ENCODE measurements at regions not wholly inside any gene's neighbourhood (a gene's known extent, or its start where the extent isn't known, plus 50 kb on each side); places are given as distances from the start of the nearest gene placed in this dataset.

- no peak for TF ChIP-seq ZNF565 (CRISPR knock-in tag; conservative IDR thresholded peaks at IDR 0.05; ENCODE audit: low read depth)
- TF ChIP-seq ESRRG (CRISPR knock-in tag; IDR thresholded peaks at IDR 0.05) = no peak
- no peak for TF ChIP-seq PATZ1 (CRISPR knock-in tag; IDR thresholded peaks at IDR 0.05; ENCODE audit: borderline replicate concordance)
- TF ChIP-seq ZFP30 (CRISPR knock-in tag; IDR thresholded peaks at IDR 0.05) = no peak
- no peak for TF ChIP-seq OSR1 (CRISPR knock-in tag; IDR thresholded peaks at IDR 0.05)
- TF ChIP-seq ZNF70 (CRISPR knock-in tag; IDR thresholded peaks at IDR 0.05) = no peak
- no peak for TF ChIP-seq TCF4 (CRISPR knock-in tag; IDR thresholded peaks at IDR 0.05; ENCODE audit: borderline replicate concordance)
- TF ChIP-seq ZNF8 (CRISPR knock-in tag; IDR thresholded peaks at IDR 0.05) = no peak
- no peak for TF ChIP-seq ISL1 (CRISPR knock-in tag; IDR thresholded peaks at IDR 0.05)
- no peak for TF ChIP-seq CREB5 (CRISPR knock-in tag; IDR thresholded peaks at IDR 0.05; ENCODE audit: low read depth)
- no peak for ATAC-seq
Measured at GRCh38 chr16:79748629-79749028, 148.1 kb upstream of the MAF start.

- no peak for ATAC-seq
- TF ChIP-seq ZNF8 (CRISPR knock-in tag; IDR thresholded peaks at IDR 0.05) (no peak), CSRNP3 (CRISPR knock-in tag; IDR thresholded peaks at IDR 0.05) (no peak), TSHZ2 (CRISPR knock-in tag; IDR thresholded peaks at IDR 0.05) (no peak), CSDC2 (CRISPR knock-in tag; IDR thresholded peaks at IDR 0.05) (no peak), TCF4 (CRISPR knock-in tag; IDR thresholded peaks at IDR 0.05; ENCODE audit: borderline replicate concordance) (no peak), ESRRG (CRISPR knock-in tag; IDR thresholded peaks at IDR 0.05) (no peak), BACH2 (CRISPR knock-in tag; IDR thresholded peaks at IDR 0.05; ENCODE audit: borderline replicate concordance) (no peak), GLIS3 (CRISPR knock-in tag; IDR thresholded peaks at IDR 0.05) (no peak), ARNTL (CRISPR knock-in tag; IDR thresholded peaks at IDR 0.05; ENCODE audit: borderline replicate concordance, low read depth) (no peak), POU6F1 (CRISPR knock-in tag; IDR thresholded peaks at IDR 0.05; ENCODE audit: borderline replicate concordance, low read depth) (no peak), ISL1 (CRISPR knock-in tag; IDR thresholded peaks at IDR 0.05) (no peak)
Measured at GRCh38 chr16:79747688-79748087, 147.2 kb upstream of the MAF start.

GRCh38 chr16:79740252-79740651, 139.7 kb upstream of the MAF start:
- no peak for ATAC-seq
- TF ChIP-seq CSRNP3 (CRISPR knock-in tag; IDR thresholded peaks at IDR 0.05) = no peak
- no peak for TF ChIP-seq CSDC2 (CRISPR knock-in tag; IDR thresholded peaks at IDR 0.05)
- no peak for TF ChIP-seq TOX (CRISPR knock-in tag; IDR thresholded peaks at IDR 0.05; ENCODE audit: borderline replicate concordance)
- TF ChIP-seq ZFP30 (CRISPR knock-in tag; IDR thresholded peaks at IDR 0.05) = no peak
- TF ChIP-seq ISL1 (CRISPR knock-in tag; IDR thresholded peaks at IDR 0.05) = no peak
- TF ChIP-seq ZNF8 (CRISPR knock-in tag; IDR thresholded peaks at IDR 0.05) = no peak
- TF ChIP-seq ZNF565 (CRISPR knock-in tag; conservative IDR thresholded peaks at IDR 0.05; ENCODE audit: low read depth) = no peak
- TF ChIP-seq OSR1 (CRISPR knock-in tag; IDR thresholded peaks at IDR 0.05) = no peak
- no peak for TF ChIP-seq ARNTL (CRISPR knock-in tag; IDR thresholded peaks at IDR 0.05; ENCODE audit: borderline replicate concordance, low read depth)
- TF ChIP-seq TSHZ2 (CRISPR knock-in tag; IDR thresholded peaks at IDR 0.05) = no peak
- no peak for TF ChIP-seq RARB (CRISPR knock-in tag; IDR thresholded peaks at IDR 0.05)
- no peak for TF ChIP-seq ZC3H10 (CRISPR knock-in tag; IDR thresholded peaks at IDR 0.05)
- TF ChIP-seq PATZ1 (CRISPR knock-in tag; IDR thresholded peaks at IDR 0.05; ENCODE audit: borderline replicate concordance) = no peak
- TF ChIP-seq ZNF70 (CRISPR knock-in tag; IDR thresholded peaks at IDR 0.05) = no peak
